ENCODE measurements at regions not wholly inside any gene's neighbourhood (a gene's known extent, or its start where the extent isn't known, plus 50 kb on each side); places are given as distances from the start of the nearest gene placed in this dataset.

GRCh38 chr14:47763188-47763854 is 87.9 kb upstream of the MDGA2 start:
- H3K27me3 ChIP-seq (ENCODE audit: insufficient read depth) = no peaks in the 10 kb centered on the region
- H3K79me2 ChIP-seq (ENCODE audit: insufficient read depth) = no peaks in the 10 kb centered on the region
- CTCF ChIA-PET = no interaction called here
- POLR2A ChIA-PET = no interaction called here
- H3K4me2 ChIP-seq = no peak overlapping the region
- no peaks in the 10 kb centered on the region for H3F3A ChIP-seq (replicated peaks; ENCODE audit: insufficient read depth)
- H3K36me3 ChIP-seq (replicated peaks in 1 of 2; ENCODE audit: control insufficient read depth in 1 of 2, insufficient read depth in 2 of 2, low read length in 1 of 2) = no peaks in the 10 kb centered on the region
- H4K20me1 ChIP-seq (ENCODE audit: insufficient read depth) = no peaks in the 10 kb centered on the region
- no peak for DNase-seq
- no peaks in the 10 kb centered on the region for H3K4me1 ChIP-seq (ENCODE audit: control insufficient read depth in 1 of 2, insufficient read depth in 2 of 2, low read depth in 1 of 2, low read length in 1 of 2)
- TF ChIP-seq MXI1 (IDR thresholded peaks at IDR 0.05; ENCODE audit: low read depth, low read length) (no peak), GABPA (IDR thresholded peaks at IDR 0.05; ENCODE audit: low read depth) (no peak), CHD2 (IDR thresholded peaks at IDR 0.05; ENCODE audit: low read length, partially characterized antibody) (no peak), FOSL2 (IDR thresholded peaks at IDR 0.05; ENCODE audit: borderline replicate concordance, low read depth) (no peak), REST (IDR thresholded peaks at IDR 0.05; ENCODE audit: low read depth, low read length) (no peak)
- no peaks in the 10 kb centered on the region for H3K9me3 ChIP-seq
- WGBS (ENCODE audit: low lambda C conversion rate) = 0% methylated on average over 2 of the region's 2 CpGs
- no peak overlapping the region for H2AFZ ChIP-seq (ENCODE audit: low read depth)
- no peaks in the 10 kb centered on the region for H3K9me2 ChIP-seq
- H3K27ac ChIP-seq (ENCODE audit: low read depth in 2 of 2, low read length in 1 of 2) = no peak overlapping the region
- H3K4me3 ChIP-seq (ENCODE audit: low read depth in 2 of 2, low read length in 1 of 2) = no peak overlapping the region
- no peak overlapping the region for H3K9ac ChIP-seq

GRCh38 chr14:47746986-47747385 is 71.6 kb upstream of the MDGA2 start:
- Histone ChIP-seq H3K36me3 (replicated peaks in 1 of 2; ENCODE audit: control insufficient read depth in 1 of 2, insufficient read depth in 2 of 2, low read length in 1 of 2) (no peaks in the 10 kb centered on the region), H3K9me3 (no peaks in the 10 kb centered on the region), H2AFZ (ENCODE audit: low read depth) (no peak overlapping the region), H3K4me1 (ENCODE audit: control insufficient read depth in 1 of 2, insufficient read depth in 2 of 2, low read depth in 1 of 2, low read length in 1 of 2) (no peaks in the 10 kb centered on the region), H4K20me1 (ENCODE audit: insufficient read depth) (no peaks in the 10 kb centered on the region), H3K27ac (ENCODE audit: low read depth in 2 of 2, low read length in 1 of 2) (no peak overlapping the region), H3K9ac (no peak overlapping the region), H3K4me2 (no peak overlapping the region), H3F3A (replicated peaks; ENCODE audit: insufficient read depth) (no peaks in the 10 kb centered on the region), H3K79me2 (ENCODE audit: insufficient read depth) (no peaks in the 10 kb centered on the region), H3K9me2 (no peaks in the 10 kb centered on the region), H3K27me3 (ENCODE audit: insufficient read depth) (no peaks in the 10 kb centered on the region), H3K4me3 (ENCODE audit: low read depth in 2 of 2, low read length in 1 of 2) (no peak overlapping the region)
- no peak for DNase-seq
- 25% methylated on average over 1 of the region's 1 CpG for WGBS (ENCODE audit: low lambda C conversion rate)
- TF ChIP-seq IRF3 (IDR thresholded peaks at IDR 0.05; ENCODE audit: low read depth, low read length) = no peak
- TF ChIP-seq RXRA (IDR thresholded peaks at IDR 0.05; ENCODE audit: borderline replicate concordance, low read depth) = no peak
- TF ChIP-seq YY1 (IDR thresholded peaks at IDR 0.05; ENCODE audit: low read depth) = no peak
- no peak for TF ChIP-seq JUND (IDR thresholded peaks at IDR 0.05)
- TF ChIP-seq MXI1 (IDR thresholded peaks at IDR 0.05; ENCODE audit: low read depth, low read length) = no peak
- no peak for TF ChIP-seq MAX (IDR thresholded peaks at IDR 0.05; ENCODE audit: low read depth)
- TF ChIP-seq FOXJ3 (CRISPR knock-in tag; IDR thresholded peaks at IDR 0.05) = no peak
- TF ChIP-seq GATA2 (CRISPR knock-in tag; IDR thresholded peaks at IDR 0.05) = no peak
- no peak for TF ChIP-seq CHD2 (IDR thresholded peaks at IDR 0.05; ENCODE audit: low read length, partially characterized antibody)
- no peak for TF ChIP-seq NFIC (IDR thresholded peaks at IDR 0.05; ENCODE audit: borderline replicate concordance)
- TF ChIP-seq EZH2phosphoT487 (IDR thresholded peaks at IDR 0.05; ENCODE audit: borderline replicate concordance, low read depth) = no peak
- TF ChIP-seq TAF1 (IDR thresholded peaks at IDR 0.05; ENCODE audit: borderline replicate concordance, low read depth, low read length) = no peak
- no peak for TF ChIP-seq FOSL2 (IDR thresholded peaks at IDR 0.05; ENCODE audit: borderline replicate concordance, low read depth)
- no peak for TF ChIP-seq SIN3A (IDR thresholded peaks at IDR 0.05; ENCODE audit: borderline replicate concordance, low read depth, low read length)
- TF ChIP-seq RCOR1 (IDR thresholded peaks at IDR 0.05; ENCODE audit: low read length) = no peak
- ChIA-PET POLR2A (no interaction called here), CTCF (interaction anchor here (0.6 kb wide), 1 partner anchor 143 kb away, joined by 3 read pairs; no protein-coding TSS in a partner anchor)

All from SK-N-SH (cell line).